ENCODE measurements at regions not wholly inside any gene's neighbourhood (a gene's known extent, or its start where the extent isn't known, plus 50 kb on each side); places are given as distances from the start of the nearest gene placed in this dataset.

DNA sequence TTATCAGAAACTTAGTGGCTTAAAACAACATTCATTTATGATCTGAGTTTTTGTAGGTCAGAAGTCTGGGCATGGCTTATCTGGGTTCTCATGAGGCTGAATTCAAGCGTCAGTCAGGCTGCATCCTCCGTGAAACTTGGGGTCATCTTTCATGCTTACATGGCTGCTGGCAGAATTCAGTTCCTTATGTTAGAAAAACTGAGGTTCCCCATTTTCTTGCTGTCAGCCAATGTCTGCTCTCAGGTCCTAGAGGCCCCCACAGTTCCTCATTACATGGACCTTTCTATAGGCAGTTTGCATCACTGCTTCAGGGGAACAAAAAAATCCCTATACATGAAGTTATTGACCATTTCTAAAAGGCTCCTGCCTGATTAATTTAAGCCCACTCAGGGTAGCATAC is 83.8 kb upstream of the NMUR2 start:
- Histone ChIP-seq H3K4me3 (no peak overlapping the region), H3K9me3 (no peaks in the 10 kb centered on the region), H3K27me3 (no peaks in the 10 kb centered on the region), H3K4me1 (no peaks in the 10 kb centered on the region), H3K27ac (no peak overlapping the region), H3K9ac (ENCODE audit: low read depth in 2 of 2, low read length in 2 of 2) (no peak overlapping the region), H3K36me3 (no peaks in the 10 kb centered on the region)
- intact Hi-C loops (cut with DNase I): no loop called here
- TF ChIP-seq, protein P1, sequence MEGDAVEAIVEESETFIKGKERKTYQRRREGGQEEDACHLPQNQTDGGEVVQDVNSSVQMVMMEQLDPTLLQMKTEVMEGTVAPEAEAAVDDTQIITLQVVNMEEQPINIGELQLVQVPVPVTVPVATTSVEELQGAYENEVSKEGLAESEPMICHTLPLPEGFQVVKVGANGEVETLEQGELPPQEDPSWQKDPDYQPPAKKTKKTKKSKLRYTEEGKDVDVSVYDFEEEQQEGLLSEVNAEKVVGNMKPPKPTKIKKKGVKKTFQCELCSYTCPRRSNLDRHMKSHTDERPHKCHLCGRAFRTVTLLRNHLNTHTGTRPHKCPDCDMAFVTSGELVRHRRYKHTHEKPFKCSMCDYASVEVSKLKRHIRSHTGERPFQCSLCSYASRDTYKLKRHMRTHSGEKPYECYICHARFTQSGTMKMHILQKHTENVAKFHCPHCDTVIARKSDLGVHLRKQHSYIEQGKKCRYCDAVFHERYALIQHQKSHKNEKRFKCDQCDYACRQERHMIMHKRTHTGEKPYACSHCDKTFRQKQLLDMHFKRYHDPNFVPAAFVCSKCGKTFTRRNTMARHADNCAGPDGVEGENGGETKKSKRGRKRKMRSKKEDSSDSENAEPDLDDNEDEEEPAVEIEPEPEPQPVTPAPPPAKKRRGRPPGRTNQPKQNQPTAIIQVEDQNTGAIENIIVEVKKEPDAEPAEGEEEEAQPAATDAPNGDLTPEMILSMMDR (IDR thresholded peaks at IDR 0.05): no peak
- no peak for DNase-seq

DNA sequence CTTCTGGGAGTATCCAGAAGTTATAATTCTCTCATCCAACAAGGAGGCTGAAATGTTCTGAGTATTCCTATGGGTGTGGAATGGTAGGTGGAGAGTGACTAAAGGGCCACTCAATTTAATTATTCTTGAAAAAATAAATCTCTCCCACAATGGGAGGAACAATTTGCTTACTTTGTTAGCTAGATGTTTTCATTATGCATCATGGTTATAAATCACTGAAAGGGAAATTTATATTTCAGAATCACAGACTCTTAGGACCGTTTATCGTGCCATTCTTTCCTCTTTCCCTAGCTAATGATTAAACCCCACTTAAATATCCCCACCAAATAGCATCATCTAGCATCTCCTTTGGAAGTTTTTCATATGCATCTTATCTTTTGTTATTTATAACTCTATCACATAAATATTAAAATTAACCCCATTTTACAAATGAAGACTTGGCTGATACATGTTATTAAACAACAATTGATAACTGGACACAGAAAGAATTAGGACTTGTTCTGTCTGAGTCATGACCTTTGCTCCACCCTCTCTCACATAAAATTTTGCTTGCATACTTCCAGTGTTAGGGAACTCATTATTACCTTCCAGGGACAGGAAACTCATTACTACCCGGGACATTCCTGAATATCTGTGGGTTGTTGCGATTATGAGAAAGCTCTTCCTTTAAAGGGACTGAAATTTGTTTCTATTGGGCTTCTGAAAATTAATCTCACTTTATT is 94.9 kb upstream of the NMUR2 start:
- Histone ChIP-seq H3K27me3 (no peaks in the 10 kb centered on the region), H3K36me3 (no peaks in the 10 kb centered on the region), H3K9ac (ENCODE audit: low read depth in 2 of 2, low read length in 2 of 2) (no peak overlapping the region), H3K4me1 (no peaks in the 10 kb centered on the region), H3K27ac (no peak overlapping the region), H3K9me3 (no peaks in the 10 kb centered on the region), H3K4me3 (no peak overlapping the region)
- intact Hi-C loops (cut with DNase I): loop anchor here (10.0 kb wide), 1 partner anchor 355 kb away; no protein-coding TSS in a partner anchor
- DNase-seq: no peak
- TF ChIP-seq, protein P1 (IDR thresholded peaks at IDR 0.05): no peak

DNA sequence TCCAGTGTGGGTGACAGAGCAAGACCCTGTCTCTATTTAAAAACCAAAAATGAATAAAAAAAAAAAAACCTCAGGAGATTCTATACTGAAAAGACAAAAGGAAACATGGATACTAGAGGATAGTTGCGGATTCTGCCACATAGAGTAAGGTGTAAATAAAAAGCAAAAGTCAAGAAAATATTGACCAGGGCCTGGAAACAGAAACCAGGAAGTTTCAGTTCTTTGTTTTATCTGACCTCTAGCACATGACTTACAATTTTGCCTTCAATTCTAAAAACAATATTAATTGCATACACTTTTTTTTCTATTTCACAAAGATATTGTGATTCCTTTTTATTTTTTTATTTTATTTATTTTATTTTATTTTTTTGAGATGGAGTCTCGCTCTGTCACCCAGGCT is 96.2 kb upstream of the NMUR2 start:
- Histone ChIP-seq H3K27ac (no peak overlapping the region), H3K9ac (ENCODE audit: low read depth in 2 of 2, low read length in 2 of 2) (no peak overlapping the region), H3K4me1 (no peaks in the 10 kb centered on the region), H3K36me3 (no peaks in the 10 kb centered on the region), H3K27me3 (no peaks in the 10 kb centered on the region), H3K4me3 (no peak overlapping the region), H3K9me3 (no peaks in the 10 kb centered on the region)
- no peak for DNase-seq
- TF ChIP-seq, protein P1 (IDR thresholded peaks at IDR 0.05): no peak
- intact Hi-C loops (cut with DNase I): loop anchor here (10.0 kb wide), 1 partner anchor 356 kb away; no protein-coding TSS in a partner anchor

DNA sequence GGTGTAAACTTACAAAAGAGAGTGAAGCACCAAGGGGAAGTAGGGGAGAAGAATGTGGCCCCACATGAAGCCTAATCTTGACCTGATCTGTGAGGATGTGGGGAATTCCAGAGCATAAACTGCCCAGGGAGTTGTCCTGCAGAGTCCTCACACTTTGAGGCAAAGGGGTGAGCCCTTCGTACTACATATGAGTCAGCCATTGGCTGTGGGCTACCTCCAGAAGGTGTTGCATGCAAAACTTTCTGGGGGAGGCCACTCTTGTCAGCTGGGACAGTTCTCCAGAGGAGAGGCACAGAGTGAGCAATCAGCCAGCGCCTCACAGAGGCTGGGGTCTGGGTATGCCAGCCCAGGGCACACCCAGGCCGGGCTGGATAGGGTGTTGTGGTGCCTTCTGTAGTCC is 98.1 kb upstream of the NMUR2 start:
- Histone ChIP-seq H3K27me3 (no peaks in the 10 kb centered on the region), H3K4me3 (no peak overlapping the region), H3K36me3 (no peaks in the 10 kb centered on the region), H3K9me3 (no peaks in the 10 kb centered on the region), H3K27ac (no peak overlapping the region), H3K9ac (ENCODE audit: low read depth in 2 of 2, low read length in 2 of 2) (no peak overlapping the region), H3K4me1 (no peaks in the 10 kb centered on the region)
- no peak for DNase-seq
- TF ChIP-seq, protein P1 (IDR thresholded peaks at IDR 0.05): no peak
- intact Hi-C loops (cut with DNase I): loop anchor here (10.0 kb wide), 1 partner anchor 358 kb away; no protein-coding TSS in a partner anchor

DNA sequence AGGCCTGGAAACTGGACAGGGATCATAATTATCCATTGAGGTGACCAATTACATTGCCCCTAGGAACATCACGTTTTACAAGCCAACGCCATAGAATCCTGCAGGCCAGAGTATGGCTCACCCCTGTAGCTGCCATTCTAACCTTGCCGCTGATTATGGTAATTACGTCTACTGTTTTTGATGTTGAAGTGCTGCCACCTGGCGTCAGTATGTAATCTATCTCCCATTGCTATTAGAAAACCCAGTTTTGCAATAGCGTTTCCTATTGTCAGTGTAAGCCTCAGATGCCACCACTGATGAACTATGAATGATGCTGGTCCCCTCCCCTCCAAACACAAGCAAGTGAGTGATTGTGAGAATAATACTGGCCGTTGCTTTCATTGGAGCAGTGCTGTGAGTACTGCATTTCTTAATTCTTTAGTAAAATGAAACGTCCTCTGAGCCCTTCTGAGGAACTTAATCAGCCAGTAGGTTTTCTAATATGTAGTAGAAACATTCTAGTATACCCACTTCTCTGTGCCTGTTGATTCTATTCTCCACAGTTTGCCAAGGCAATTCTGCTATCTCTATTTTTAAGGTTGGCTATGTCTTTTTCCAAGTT is 100.5 kb upstream of the NMUR2 start:
- Histone ChIP-seq H3K36me3 (no peaks in the 10 kb centered on the region), H3K27ac (no peak overlapping the region), H3K4me1 (no peaks in the 10 kb centered on the region), H3K9me3 (no peaks in the 10 kb centered on the region), H3K4me3 (no peak overlapping the region), H3K9ac (ENCODE audit: low read depth in 2 of 2, low read length in 2 of 2) (no peak overlapping the region), H3K27me3 (no peaks in the 10 kb centered on the region)
- DNase-seq: peak; percentile 53
- TF ChIP-seq, protein P1 (IDR thresholded peaks at IDR 0.05): peak; percentile 55
- intact Hi-C loops (cut with DNase I): loop anchor here (5.0 to 10.0 kb wide), 3 partner anchors 123 to 678 kb away; no protein-coding TSS in a partner anchor

Data from colonic mucosa (tissue), 4 donors.